GM12878 (cell line): ENCODE measurements at regions not wholly inside any gene's neighbourhood (a gene's known extent, or its start where the extent isn't known, plus 50 kb on each side); places are given as distances from the start of the nearest gene placed in this dataset.

Source experiments
- CTCF ChIP-seq, 3 experiments: IDR thresholded peaks in 2 of 3; conservative IDR thresholded peaks in 1 of 3; 2 replicates each; pipeline ENCODE4 v1.5.1; 2011; ENCODE audit warnings: low read depth in 3 of 3, low read length in 3 of 3, mild to moderate bottlenecking in 3 of 3, control low read depth in 2 of 3, moderate library complexity in 2 of 3, inconsistent platforms in 1 of 3, mixed read lengths in 1 of 3; ENCODE audit not compliant: control insufficient read depth in 2 of 3, insufficient read depth in 1 of 3; ENCODE audit errors: extremely low read depth in 1 of 3
- EZH2 ChIP-seq: IDR thresholded peaks from 2 replicates; pipeline ENCODE4 v1.6.1; 2012; ENCODE audit warnings: low read depth, mild to moderate bottlenecking, control low read depth, inconsistent platforms, low read length, borderline replicate concordance; ENCODE audit not compliant: control insufficient read depth
- JUND ChIP-seq: IDR thresholded peaks from 2 replicates; pipeline ENCODE4 v1.6.1; 2012; ENCODE audit warnings: low read depth, mild to moderate bottlenecking, low read length, improper control_type of control experiment, moderate library complexity
- PAX5 ChIP-seq: IDR thresholded peaks from 2 replicates; pipeline ENCODE4 v1.6.1; 2011; ENCODE audit warnings: low read depth, low read length, borderline replicate concordance
- PBX3 ChIP-seq: IDR thresholded peaks from 2 replicates; pipeline ENCODE4 v1.6.1; 2011; ENCODE audit warnings: mild to moderate bottlenecking, low read depth, low read length, moderate library complexity; ENCODE audit not compliant: insufficient replicate concordance
- POLR2A ChIP-seq: IDR thresholded peaks from 2 replicates; pipeline ENCODE4 v1.6.1; 2011; ENCODE audit warnings: low read depth, mild to moderate bottlenecking, low read length
- POLR2AphosphoS5 ChIP-seq: IDR thresholded peaks from 2 replicates; pipeline ENCODE4 v1.6.1; 2011; ENCODE audit warnings: mild to moderate bottlenecking, low read length, inconsistent platforms
- RAD21 ChIP-seq: IDR thresholded peaks from 2 replicates; pipeline ENCODE4 v1.6.1; 2011; ENCODE audit warnings: mild to moderate bottlenecking, low read depth, low read length, moderate library complexity; ENCODE audit not compliant: insufficient read depth
- SP1 ChIP-seq: IDR thresholded peaks from one replicate; pipeline ENCODE4 v1.6.1; 2011; ENCODE audit warnings: low read depth, low read length
- TAF1 ChIP-seq: IDR thresholded peaks from 2 replicates; pipeline ENCODE4 v1.6.1; 2011; ENCODE audit warnings: mild to moderate bottlenecking, low read depth, low read length, borderline replicate concordance
- ZSCAN29 ChIP-seq: fragments of 450-650 bp; IDR thresholded peaks from 2 replicates; pipeline ENCODE4 v1.6.1; 2017; ENCODE audit warnings: mild to moderate bottlenecking, moderate library complexity
- TF ChIP-seq, protein P1 (sequence below): IDR thresholded peaks from 2 replicates; pipeline ENCODE4 v1.6.1; 2012; ENCODE audit warnings: mild to moderate bottlenecking, low read depth, low read length

- TF ChIP-seq RAD21 (no peak), ZSCAN29 (no peak), CTCF (IDR thresholded peaks at IDR 0.05 in 2 of 3, conservative IDR thresholded peaks at IDR 0.05 in 1 of 3; ENCODE audit: control insufficient read depth in 2 of 3, extremely low read depth in 1 of 3, insufficient read depth in 1 of 3, low read depth in 3 of 3, low read length in 3 of 3) (no peak), JUND (no peak), TAF1 (no peak), POLR2AphosphoS5 (no peak), SP1 (no peak), EZH2 (no peak), PAX5 (no peak), POLR2A (no peak), PBX3 (no peak)
- TF ChIP-seq, protein P1, sequence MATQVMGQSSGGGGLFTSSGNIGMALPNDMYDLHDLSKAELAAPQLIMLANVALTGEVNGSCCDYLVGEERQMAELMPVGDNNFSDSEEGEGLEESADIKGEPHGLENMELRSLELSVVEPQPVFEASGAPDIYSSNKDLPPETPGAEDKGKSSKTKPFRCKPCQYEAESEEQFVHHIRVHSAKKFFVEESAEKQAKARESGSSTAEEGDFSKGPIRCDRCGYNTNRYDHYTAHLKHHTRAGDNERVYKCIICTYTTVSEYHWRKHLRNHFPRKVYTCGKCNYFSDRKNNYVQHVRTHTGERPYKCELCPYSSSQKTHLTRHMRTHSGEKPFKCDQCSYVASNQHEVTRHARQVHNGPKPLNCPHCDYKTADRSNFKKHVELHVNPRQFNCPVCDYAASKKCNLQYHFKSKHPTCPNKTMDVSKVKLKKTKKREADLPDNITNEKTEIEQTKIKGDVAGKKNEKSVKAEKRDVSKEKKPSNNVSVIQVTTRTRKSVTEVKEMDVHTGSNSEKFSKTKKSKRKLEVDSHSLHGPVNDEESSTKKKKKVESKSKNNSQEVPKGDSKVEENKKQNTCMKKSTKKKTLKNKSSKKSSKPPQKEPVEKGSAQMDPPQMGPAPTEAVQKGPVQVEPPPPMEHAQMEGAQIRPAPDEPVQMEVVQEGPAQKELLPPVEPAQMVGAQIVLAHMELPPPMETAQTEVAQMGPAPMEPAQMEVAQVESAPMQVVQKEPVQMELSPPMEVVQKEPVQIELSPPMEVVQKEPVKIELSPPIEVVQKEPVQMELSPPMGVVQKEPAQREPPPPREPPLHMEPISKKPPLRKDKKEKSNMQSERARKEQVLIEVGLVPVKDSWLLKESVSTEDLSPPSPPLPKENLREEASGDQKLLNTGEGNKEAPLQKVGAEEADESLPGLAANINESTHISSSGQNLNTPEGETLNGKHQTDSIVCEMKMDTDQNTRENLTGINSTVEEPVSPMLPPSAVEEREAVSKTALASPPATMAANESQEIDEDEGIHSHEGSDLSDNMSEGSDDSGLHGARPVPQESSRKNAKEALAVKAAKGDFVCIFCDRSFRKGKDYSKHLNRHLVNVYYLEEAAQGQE, result no peak
These were observed 299.6 kb upstream of the ADCY2 start for GRCh38 chr5:7096294-7096693.
